Mammary epithelial cell (primary cell): ENCODE measurements at regions not wholly inside any gene's neighbourhood (a gene's known extent, or its start where the extent isn't known, plus 50 kb on each side); places are given as distances from the start of the nearest gene placed in this dataset.

Source experiments
- EZH2 ChIP-seq: IDR thresholded peaks from 2 replicates; pipeline ENCODE4 v1.6.1; 2012; ENCODE audit warnings: low read length, inconsistent platforms, borderline replicate concordance
- TF ChIP-seq, protein P1 (sequence below), 2 donors: IDR thresholded peaks in 1 of 2; conservative IDR thresholded peaks in 1 of 2; 2 replicates each; pipeline ENCODE4 v1.5.1; 2011 to 2012; ENCODE audit warnings: inconsistent platforms in 2 of 2, low read length in 2 of 2, mild to moderate bottlenecking in 2 of 2, control low read depth in 1 of 2, low read depth in 1 of 2; ENCODE audit not compliant: insufficient read depth in 1 of 2; ENCODE audit errors: extremely low read depth in 1 of 2

DNA sequence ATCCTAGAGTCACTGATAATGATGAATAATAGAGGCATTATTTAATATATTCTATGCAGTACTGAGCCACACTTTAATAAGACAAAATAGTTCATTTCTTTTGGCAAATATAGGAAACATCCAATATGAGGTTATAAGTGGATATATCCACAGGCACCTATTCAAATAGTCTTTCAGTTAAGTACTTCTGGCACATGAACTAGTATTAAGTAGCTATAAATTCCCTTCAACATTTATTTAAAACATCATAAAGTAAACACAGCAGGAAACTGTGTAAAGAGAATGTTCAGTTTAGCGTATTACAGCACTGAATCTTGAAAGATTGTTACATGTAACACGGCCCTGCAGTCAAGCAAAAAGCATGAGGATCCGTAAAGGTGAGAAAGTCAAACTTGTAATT is 463.3 kb upstream of the KLF12 start:
- TF ChIP-seq, protein P1, sequence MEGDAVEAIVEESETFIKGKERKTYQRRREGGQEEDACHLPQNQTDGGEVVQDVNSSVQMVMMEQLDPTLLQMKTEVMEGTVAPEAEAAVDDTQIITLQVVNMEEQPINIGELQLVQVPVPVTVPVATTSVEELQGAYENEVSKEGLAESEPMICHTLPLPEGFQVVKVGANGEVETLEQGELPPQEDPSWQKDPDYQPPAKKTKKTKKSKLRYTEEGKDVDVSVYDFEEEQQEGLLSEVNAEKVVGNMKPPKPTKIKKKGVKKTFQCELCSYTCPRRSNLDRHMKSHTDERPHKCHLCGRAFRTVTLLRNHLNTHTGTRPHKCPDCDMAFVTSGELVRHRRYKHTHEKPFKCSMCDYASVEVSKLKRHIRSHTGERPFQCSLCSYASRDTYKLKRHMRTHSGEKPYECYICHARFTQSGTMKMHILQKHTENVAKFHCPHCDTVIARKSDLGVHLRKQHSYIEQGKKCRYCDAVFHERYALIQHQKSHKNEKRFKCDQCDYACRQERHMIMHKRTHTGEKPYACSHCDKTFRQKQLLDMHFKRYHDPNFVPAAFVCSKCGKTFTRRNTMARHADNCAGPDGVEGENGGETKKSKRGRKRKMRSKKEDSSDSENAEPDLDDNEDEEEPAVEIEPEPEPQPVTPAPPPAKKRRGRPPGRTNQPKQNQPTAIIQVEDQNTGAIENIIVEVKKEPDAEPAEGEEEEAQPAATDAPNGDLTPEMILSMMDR (conservative IDR thresholded peaks at IDR 0.05 in 1 of 2, IDR thresholded peaks at IDR 0.05 in 1 of 2; ENCODE audit: extremely low read depth in 1 of 2, insufficient read depth in 1 of 2, low read depth in 1 of 2, low read length in 2 of 2), result no peak
- no peak for TF ChIP-seq EZH2
